H9 (cell line): ENCODE measurements at regions not wholly inside any gene's neighbourhood (a gene's known extent, or its start where the extent isn't known, plus 50 kb on each side); places are given as distances from the start of the nearest gene placed in this dataset.

ENCODE experiments used
- DNase-seq: peaks from one replicate; pipeline ENCODE4 v3.0.0-alpha.2; 2017
- H2AFZ ChIP-seq: one replicate; pipeline ENCODE4 v1.6.1; 2013; ENCODE audit warnings: mild to moderate bottlenecking, low read length, control low read depth, moderate library complexity
- H2AK5ac ChIP-seq: 2 replicates; pipeline ENCODE4 v1.6.1; 2013; ENCODE audit warnings: low read length, control low read depth, mixed read lengths; ENCODE audit not compliant: insufficient read length
- H2BK120ac ChIP-seq: one replicate; pipeline ENCODE4 v1.6.1; 2013; ENCODE audit warnings: low read depth, mild to moderate bottlenecking, low read length, control low read depth, inconsistent platforms; ENCODE audit not compliant: poor library complexity, severe bottlenecking
- H2BK12ac ChIP-seq: 2 replicates; pipeline ENCODE4 v1.6.1; 2013; ENCODE audit warnings: low read length, control low read depth, mixed read lengths, low read depth; ENCODE audit not compliant: insufficient read length
- H2BK15ac ChIP-seq: 2 replicates; pipeline ENCODE4 v1.6.1; 2013; ENCODE audit warnings: low read depth, low read length, control low read depth
- H2BK20ac ChIP-seq: one replicate; pipeline ENCODE4 v1.6.1; 2013; ENCODE audit warnings: low read depth, mild to moderate bottlenecking, low read length, control low read depth, inconsistent platforms; ENCODE audit not compliant: poor library complexity, severe bottlenecking
- H2BK5ac ChIP-seq: 2 replicates; pipeline ENCODE4 v1.6.1; 2013; ENCODE audit warnings: low read length, control low read depth, mixed read lengths; ENCODE audit not compliant: insufficient read length
- H3K14ac ChIP-seq: 2 replicates; pipeline ENCODE4 v1.6.1; 2013; ENCODE audit warnings: low read length, control low read depth; ENCODE audit not compliant: insufficient read depth
- H3K18ac ChIP-seq: 2 replicates; pipeline ENCODE4 v1.6.1; 2013; ENCODE audit warnings: low read depth, mild to moderate bottlenecking, mixed read lengths, low read length, control low read depth; ENCODE audit not compliant: insufficient read length
- H3K23ac ChIP-seq: 2 replicates; pipeline ENCODE4 v1.6.1; 2013; ENCODE audit warnings: low read length, control low read depth, mixed read lengths, low read depth; ENCODE audit not compliant: insufficient read length
- H3K23me2 ChIP-seq: 2 replicates; pipeline ENCODE4 v1.6.1; 2013; ENCODE audit warnings: low read depth, mild to moderate bottlenecking, mixed read lengths, low read length, control low read depth; ENCODE audit not compliant: insufficient read length, poor library complexity, severe bottlenecking
- H3K27ac ChIP-seq: 2 replicates; pipeline ENCODE4 v1.5.1; 2013; ENCODE audit warnings: low read length, control low read depth, mixed read lengths, low read depth; ENCODE audit not compliant: insufficient read length
- H3K27me3 ChIP-seq: 2 replicates; pipeline ENCODE4 v1.6.1; 2013; ENCODE audit warnings: low read length, control low read depth, inconsistent platforms; ENCODE audit not compliant: insufficient read depth
- H3K4ac ChIP-seq: 2 replicates; pipeline ENCODE4 v1.6.1; 2013; ENCODE audit warnings: low read depth, mild to moderate bottlenecking, control low read depth, inconsistent platforms, low read length, moderate library complexity
- H3K4me1 ChIP-seq: 2 replicates; pipeline ENCODE4 v1.6.1; 2013; ENCODE audit warnings: low read length, control low read depth, inconsistent platforms; ENCODE audit not compliant: insufficient read depth
- H3K4me2 ChIP-seq: 2 replicates; pipeline ENCODE4 v1.6.1; 2013; ENCODE audit warnings: low read length, control low read depth, mixed read lengths; ENCODE audit not compliant: insufficient read length, insufficient read depth
- H3K56ac ChIP-seq: 2 replicates; pipeline ENCODE4 v1.6.1; 2013; ENCODE audit warnings: low read depth, mild to moderate bottlenecking, mixed read lengths, low read length, control low read depth; ENCODE audit not compliant: insufficient read length
- H3K79me1 ChIP-seq: 2 replicates; pipeline ENCODE4 v1.6.1; 2013; ENCODE audit warnings: low read depth, mild to moderate bottlenecking, moderate library complexity, low read length, control low read depth, inconsistent platforms; ENCODE audit not compliant: insufficient read depth, poor library complexity, severe bottlenecking
- H3K79me2 ChIP-seq: 2 replicates; pipeline ENCODE4 v1.6.1; 2013; ENCODE audit warnings: low read length, control low read depth, inconsistent platforms; ENCODE audit not compliant: insufficient read depth
- H3K9ac ChIP-seq: 2 replicates; pipeline ENCODE4 v1.6.1; 2013; ENCODE audit warnings: low read length, control low read depth, mixed read lengths; ENCODE audit not compliant: insufficient read length; ENCODE audit errors: extremely low read depth
- H3K9me3 ChIP-seq: one replicate; pipeline ENCODE4 v1.6.1; 2013; ENCODE audit warnings: low read depth, low read length, inconsistent platforms; ENCODE audit not compliant: control insufficient read depth
- H3T11ph ChIP-seq: one replicate; pipeline ENCODE4 v1.6.1; 2013; ENCODE audit warnings: mild to moderate bottlenecking, low read length, control low read depth, inconsistent platforms
- H4K20me1 ChIP-seq: one replicate; pipeline ENCODE4 v1.6.1; 2013; ENCODE audit not compliant: control insufficient read depth, insufficient read length, insufficient read depth
- H4K5ac ChIP-seq: 2 replicates; pipeline ENCODE4 v1.6.1; 2013; ENCODE audit warnings: low read depth, mild to moderate bottlenecking, mixed read lengths, low read length, control low read depth; ENCODE audit not compliant: insufficient read length
- H4K8ac ChIP-seq: replicated peaks from 2 replicates; pipeline ENCODE4 v1.6.1; 2013; ENCODE audit warnings: low read length, control low read depth, mixed read lengths, low read depth; ENCODE audit not compliant: insufficient read length
- H4K91ac ChIP-seq: 2 replicates; pipeline ENCODE4 v1.6.1; 2013; ENCODE audit warnings: low read depth, mild to moderate bottlenecking, moderate library complexity, mixed read lengths, low read length, control low read depth; ENCODE audit not compliant: insufficient read length
- H3K27ac Mint-ChIP-seq, 3 experiments: 2 replicates in 2 of 3; 3 replicates in 1 of 3; pipeline ENCODE4 v1.8.0; 2020 to 2021; ENCODE audit warnings: mixed read lengths in 3 of 3, mild to moderate bottlenecking in 1 of 3, moderate library complexity in 1 of 3
- H3K27me3 Mint-ChIP-seq: 2 replicates; pipeline ENCODE4 v1.8.0; 2021; ENCODE audit warnings: low read depth, mild to moderate bottlenecking, moderate library complexity, mixed read lengths
- H3K36me3 Mint-ChIP-seq, 3 experiments: 2 replicates in 2 of 3; 3 replicates in 1 of 3; pipeline ENCODE4 v1.8.0; 2020 to 2021; ENCODE audit warnings: low read depth in 3 of 3, mixed read lengths in 3 of 3; ENCODE audit not compliant: insufficient read depth in 1 of 3
- H3K4me1 Mint-ChIP-seq, 2 experiments: 2 replicates each; pipeline ENCODE4 v1.8.0; 2020; ENCODE audit warnings: mixed read lengths in 2 of 2
- H3K4me3 Mint-ChIP-seq, 2 experiments: 2 replicates in 1 of 2; 3 replicates in 1 of 2; pipeline ENCODE4 v1.8.0; 2020 to 2021; ENCODE audit warnings: mild to moderate bottlenecking in 2 of 2, mixed read lengths in 2 of 2, moderate library complexity in 1 of 2
- H3K9me3 Mint-ChIP-seq, 2 experiments: 2 replicates in 1 of 2; 3 replicates in 1 of 2; pipeline ENCODE4 v1.8.0; 2020; ENCODE audit warnings: mild to moderate bottlenecking in 2 of 2, mixed read lengths in 2 of 2, moderate library complexity in 1 of 2
- WGBS: extraction: QIAGEN DNeasy Blood & Tissue Kit; methylation state at CpG from one replicate; pipeline ENCODE4 v1.1.7; 2013; ENCODE audit warnings: missing lambda C conversion rate, low lambda C conversion rate, mixed read lengths; ENCODE audit not compliant: insufficient read length; ENCODE audit errors: extremely low coverage; 5-methylcytosine and 5-hydroxymethylcytosine counted together
- TF ChIP-seq, protein P1 (sequence below): fragments of 200-600 bp; sonication (generic); conservative IDR thresholded peaks from 3 replicates; pipeline ENCODE4 v1.8.0; 2021; ENCODE audit warnings: antibody characterized with exemption, mild to moderate bottlenecking

DNA sequence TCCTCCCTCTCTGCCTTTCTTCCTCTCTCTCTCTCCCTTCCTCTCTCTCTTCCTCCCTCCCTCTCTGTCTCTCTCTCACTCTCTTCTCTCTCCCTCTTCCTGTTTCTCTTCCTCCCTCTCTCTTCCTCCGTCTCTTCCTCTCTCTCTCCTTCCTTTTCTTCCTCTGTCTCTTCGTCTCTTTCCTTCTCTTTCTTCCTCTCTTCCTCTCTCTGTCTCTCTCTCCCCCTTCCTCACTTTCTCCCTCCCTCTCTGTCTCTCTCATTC lies 295.3 kb downstream of the ASMT start:
- TF ChIP-seq, protein P1, sequence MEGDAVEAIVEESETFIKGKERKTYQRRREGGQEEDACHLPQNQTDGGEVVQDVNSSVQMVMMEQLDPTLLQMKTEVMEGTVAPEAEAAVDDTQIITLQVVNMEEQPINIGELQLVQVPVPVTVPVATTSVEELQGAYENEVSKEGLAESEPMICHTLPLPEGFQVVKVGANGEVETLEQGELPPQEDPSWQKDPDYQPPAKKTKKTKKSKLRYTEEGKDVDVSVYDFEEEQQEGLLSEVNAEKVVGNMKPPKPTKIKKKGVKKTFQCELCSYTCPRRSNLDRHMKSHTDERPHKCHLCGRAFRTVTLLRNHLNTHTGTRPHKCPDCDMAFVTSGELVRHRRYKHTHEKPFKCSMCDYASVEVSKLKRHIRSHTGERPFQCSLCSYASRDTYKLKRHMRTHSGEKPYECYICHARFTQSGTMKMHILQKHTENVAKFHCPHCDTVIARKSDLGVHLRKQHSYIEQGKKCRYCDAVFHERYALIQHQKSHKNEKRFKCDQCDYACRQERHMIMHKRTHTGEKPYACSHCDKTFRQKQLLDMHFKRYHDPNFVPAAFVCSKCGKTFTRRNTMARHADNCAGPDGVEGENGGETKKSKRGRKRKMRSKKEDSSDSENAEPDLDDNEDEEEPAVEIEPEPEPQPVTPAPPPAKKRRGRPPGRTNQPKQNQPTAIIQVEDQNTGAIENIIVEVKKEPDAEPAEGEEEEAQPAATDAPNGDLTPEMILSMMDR, result no peak
- no peaks in the 10 kb centered on the region for H3K9me3 ChIP-seq
- H2BK120ac ChIP-seq, result no peak overlapping the region
- no peak overlapping the region for H3K4me2 ChIP-seq
- Mint-ChIP-seq H3K9me3 (peaks cover 0 to 7% of the 10 kb centered on the region in 2 experiments; a peak in 3 of 5 replicates), H3K36me3 (peaks cover 0 to 4% (median 0%) of the 10 kb centered on the region in 3 experiments; a peak in 1 of 7 replicates), H3K27me3 (peaks cover 10% of the 10 kb centered on the region), H3K4me1 (peaks cover 12 to 18% of the 10 kb centered on the region in 2 experiments), H3K27ac (no peak overlapping the region), H3K4me3 (no peak overlapping the region)
- H3K27ac ChIP-seq, result no peak overlapping the region
- no peak overlapping the region for H4K91ac ChIP-seq
- no peak overlapping the region for H4K5ac ChIP-seq
- H3K4me1 ChIP-seq, result no peaks in the 10 kb centered on the region
- no peak overlapping the region for H3K23ac ChIP-seq
- no peak overlapping the region for H2AK5ac ChIP-seq
- no peak overlapping the region for H2BK12ac ChIP-seq
- WGBS, result no CpG with 5 or more reads among the region's 2 CpGs
- no peak overlapping the region for H3K9ac ChIP-seq
- H3K79me1 ChIP-seq, result no peaks in the 10 kb centered on the region
- DNase-seq, result no peak
- no peak overlapping the region for H3T11ph ChIP-seq
- no peak overlapping the region for H3K56ac ChIP-seq
- no peaks in the 10 kb centered on the region for H4K20me1 ChIP-seq
- no peaks in the 10 kb centered on the region for H3K23me2 ChIP-seq
- H3K18ac ChIP-seq, result no peak overlapping the region
- no peak overlapping the region for H3K4ac ChIP-seq
- no peak overlapping the region for H3K14ac ChIP-seq
- H2BK5ac ChIP-seq, result no peak overlapping the region
- H3K27me3 ChIP-seq, result no peaks in the 10 kb centered on the region
- H2AFZ ChIP-seq, result no peak overlapping the region
- no peak overlapping the region for H2BK20ac ChIP-seq
- no peak overlapping the region for H4K8ac ChIP-seq
- H3K79me2 ChIP-seq, result no peaks in the 10 kb centered on the region
- H2BK15ac ChIP-seq, result no peak overlapping the region
